Activated T-cell treated with anti-CD3 and anti-CD28 coated beads, Interleukin-2, amount 50 U/mL, for 72 hours (primary cell): ENCODE measurements at regions not wholly inside any gene's neighbourhood (a gene's known extent, or its start where the extent isn't known, plus 50 kb on each side); places are given as distances from the start of the nearest gene placed in this dataset.

Experiments
- ATAC-seq, 2 donors: fragments of 150-1000 bp; cut with Tn5 transposase; replicated peaks in 1 of 2; 2 replicates each; pipeline ENCODE4 v1.10.0; 2021; ENCODE audit warnings: moderate library complexity in 2 of 2, mild to moderate bottlenecking in 1 of 2
- DNase-seq, 2 donors: peaks; one replicate each; pipeline ENCODE4 v3.0.0; 2021 to 2022; ENCODE audit warnings: mixed read lengths in 1 of 2
- H3K27ac Mint-ChIP-seq: one replicate; pipeline ENCODE4 v1.8.0; 2022; ENCODE audit warnings: mild to moderate bottlenecking, moderate library complexity, mixed read lengths
- H3K27me3 Mint-ChIP-seq: one replicate; pipeline ENCODE4 v1.8.0; 2022; ENCODE audit warnings: low read depth, mixed read lengths
- H3K36me3 Mint-ChIP-seq, 2 donors: one replicate each; pipeline ENCODE4 v1.8.0; 2022; ENCODE audit warnings: mixed read lengths in 2 of 2, mild to moderate bottlenecking in 1 of 2; ENCODE audit not compliant: insufficient read depth in 2 of 2
- H3K4me1 Mint-ChIP-seq: one replicate; pipeline ENCODE4 v1.8.0; 2022; ENCODE audit warnings: low read depth, mixed read lengths
- H3K4me3 Mint-ChIP-seq, 2 donors: one replicate each; pipeline ENCODE4 v1.8.0; 2022; ENCODE audit warnings: mild to moderate bottlenecking in 2 of 2, mixed read lengths in 2 of 2, moderate library complexity in 2 of 2
- H3K9me3 Mint-ChIP-seq, 2 donors: one replicate each; pipeline ENCODE4 v1.8.0; 2022; ENCODE audit warnings: mixed read lengths in 2 of 2

GRCh38 chr6:121639021-121639420, 203.6 kb downstream of the GJA1 start:
- ATAC-seq (no peak), DNase-seq (no peak)
- Mint-ChIP-seq H3K4me1 (no peaks in the 10 kb centered on the region), H3K27ac (no peak overlapping the region), H3K36me3 (peaks cover 1 to 5% of the 10 kb centered on the region in 2 donors), H3K4me3 (no peak overlapping the region), H3K27me3 (no peaks in the 10 kb centered on the region), H3K9me3 (peaks cover 4 to 6% of the 10 kb centered on the region in 2 donors)

GRCh38 chr6:121641158-121641557, 205.7 kb downstream of the GJA1 start:
- Mint-ChIP-seq H3K9me3 (peaks cover 2 to 4% of the 10 kb centered on the region in 2 donors), H3K27me3 (no peaks in the 10 kb centered on the region), H3K4me3 (no peak overlapping the region), H3K27ac (no peak overlapping the region), H3K4me1 (peaks cover 10% of the 10 kb centered on the region), H3K36me3 (peaks cover 1 to 5% of the 10 kb centered on the region in 2 donors)
- ATAC-seq = no peak
- no peak for DNase-seq

- peak; percentile 15 to 55 for DNase-seq
- Mint-ChIP-seq H3K4me1 (peaks cover 31% of the 10 kb centered on the region), H3K9me3 (peaks cover 1 to 2% of the 10 kb centered on the region in 2 donors), H3K27me3 (no peaks in the 10 kb centered on the region), H3K36me3 (peaks cover 1 to 5% of the 10 kb centered on the region in 2 donors), H3K27ac (peak overlapping the region; percentile 47), H3K4me3 (peak overlapping the region; percentile 46 to 57)
- ATAC-seq = peak; percentile 95 to 97
Measured at GRCh38 chr6:121645100-121645745, 209.8 kb downstream of the GJA1 start.

GRCh38 chr6:121647905-121648304, 212.5 kb downstream of the GJA1 start:
- no peaks in the 10 kb centered on the region for H3K27me3 Mint-ChIP-seq
- no peak overlapping the region for H3K4me3 Mint-ChIP-seq
- peaks cover 47% of the 10 kb centered on the region for H3K4me1 Mint-ChIP-seq
- H3K36me3 Mint-ChIP-seq = peaks cover 1 to 5% of the 10 kb centered on the region in 2 donors
- H3K9me3 Mint-ChIP-seq = peaks cover 1 to 2% of the 10 kb centered on the region in 2 donors
- no peak overlapping the region for H3K27ac Mint-ChIP-seq
- DNase-seq = no peak
- no peak for ATAC-seq

GRCh38 chr6:121649951-121650350, 214.5 kb downstream of the GJA1 start:
- ATAC-seq = no peak

GRCh38 chr6:121651420-121651819, 216.0 kb downstream of the GJA1 start:
- no peak overlapping the region for H3K27ac Mint-ChIP-seq
- H3K4me3 Mint-ChIP-seq = peak overlapping the region; percentile 23 to 47
- DNase-seq (no peak), ATAC-seq (no peak)
- no peaks in the 10 kb centered on the region for H3K27me3 Mint-ChIP-seq
- H3K9me3 Mint-ChIP-seq = no peaks in the 10 kb centered on the region
- H3K36me3 Mint-ChIP-seq = no peaks in the 10 kb centered on the region
- H3K4me1 Mint-ChIP-seq = peaks cover 43% of the 10 kb centered on the region

More at GRCh38 chr6:121649951-121650350, 214.5 kb downstream of the GJA1 start:
- Mint-ChIP-seq H3K4me3 (peak overlapping the region in 1 of 2 donors; percentile 30), H3K36me3 (no peaks in the 10 kb centered on the region), H3K9me3 (no peaks in the 10 kb centered on the region), H3K27ac (no peak overlapping the region), H3K27me3 (no peaks in the 10 kb centered on the region), H3K4me1 (peaks cover 52% of the 10 kb centered on the region)
- DNase-seq = no peak

GRCh38 chr6:121652223-121652622, 216.8 kb downstream of the GJA1 start:
- no peaks in the 10 kb centered on the region for H3K36me3 Mint-ChIP-seq
- H3K4me1 Mint-ChIP-seq = peaks cover 43% of the 10 kb centered on the region
- ATAC-seq (no peak), DNase-seq (no peak)
- no peaks in the 10 kb centered on the region for H3K9me3 Mint-ChIP-seq
- H3K27me3 Mint-ChIP-seq = no peaks in the 10 kb centered on the region
- peak overlapping the region; percentile 27 to 47 for H3K4me3 Mint-ChIP-seq
- peak overlapping the region; percentile 35 for H3K27ac Mint-ChIP-seq

- Mint-ChIP-seq H3K27ac (no peak overlapping the region), H3K4me1 (peaks cover 40% of the 10 kb centered on the region), H3K4me3 (no peak overlapping the region), H3K9me3 (no peaks in the 10 kb centered on the region), H3K36me3 (no peaks in the 10 kb centered on the region), H3K27me3 (no peaks in the 10 kb centered on the region)
- DNase-seq (no peak), ATAC-seq (no peak)
Measured at GRCh38 chr6:121652726-121653623, 217.5 kb downstream of the GJA1 start.

- Mint-ChIP-seq H3K27ac (no peak overlapping the region), H3K9me3 (no peaks in the 10 kb centered on the region), H3K4me3 (no peak overlapping the region), H3K27me3 (no peaks in the 10 kb centered on the region), H3K36me3 (no peaks in the 10 kb centered on the region), H3K4me1 (peaks cover 36% of the 10 kb centered on the region)
- ATAC-seq = no peak
- no peak for DNase-seq
Measured at GRCh38 chr6:121653624-121654008, 218.2 kb downstream of the GJA1 start.

- DNase-seq (no peak), ATAC-seq (no peak)
- no peak overlapping the region for H3K4me3 Mint-ChIP-seq
- H3K9me3 Mint-ChIP-seq = no peaks in the 10 kb centered on the region
- H3K27me3 Mint-ChIP-seq = no peaks in the 10 kb centered on the region
- peaks cover 5% of the 10 kb centered on the region for H3K4me1 Mint-ChIP-seq
- no peak overlapping the region for H3K27ac Mint-ChIP-seq
- H3K36me3 Mint-ChIP-seq = no peaks in the 10 kb centered on the region
Measured at GRCh38 chr6:121657972-121658371, 222.5 kb downstream of the GJA1 start.

GRCh38 chr6:121660277-121660676, 224.8 kb downstream of the GJA1 start:
- Mint-ChIP-seq H3K27me3 (no peaks in the 10 kb centered on the region), H3K27ac (no peak overlapping the region), H3K36me3 (peaks cover 0 to 3% of the 10 kb centered on the region in 2 donors), H3K4me3 (no peak overlapping the region), H3K9me3 (peaks cover 0 to 5% of the 10 kb centered on the region in 2 donors), H3K4me1 (peaks cover 5% of the 10 kb centered on the region)
- ATAC-seq = no peak
- no peak for DNase-seq

- no peak for DNase-seq
- Mint-ChIP-seq H3K4me3 (no peak overlapping the region), H3K27ac (no peak overlapping the region), H3K9me3 (peaks cover 0 to 5% of the 10 kb centered on the region in 2 donors), H3K4me1 (peaks cover 5% of the 10 kb centered on the region), H3K27me3 (no peaks in the 10 kb centered on the region), H3K36me3 (peaks cover 0 to 3% of the 10 kb centered on the region in 2 donors)
- no peak for ATAC-seq
Measured at GRCh38 chr6:121663292-121663810, 227.9 kb downstream of the GJA1 start.

- H3K4me1 Mint-ChIP-seq = peaks cover 5% of the 10 kb centered on the region
- no peak overlapping the region for H3K4me3 Mint-ChIP-seq
- DNase-seq (no peak), ATAC-seq (no peak)
- no peak overlapping the region for H3K27ac Mint-ChIP-seq
- H3K27me3 Mint-ChIP-seq = no peaks in the 10 kb centered on the region
- H3K9me3 Mint-ChIP-seq = peaks cover 0 to 5% of the 10 kb centered on the region in 2 donors
- peaks cover 0 to 3% of the 10 kb centered on the region in 2 donors for H3K36me3 Mint-ChIP-seq
Measured at GRCh38 chr6:121664158-121664557, 228.7 kb downstream of the GJA1 start.
